ENCODE measurements at regions not wholly inside any gene's neighbourhood (a gene's known extent, or its start where the extent isn't known, plus 50 kb on each side); places are given as distances from the start of the nearest gene placed in this dataset.

- TF ChIP-seq EZH2 (IDR thresholded peaks at IDR 0.05; ENCODE audit: borderline replicate concordance, low read length) (no peak), CTCF (conservative IDR thresholded peaks at IDR 0.05 in 1 of 2, IDR thresholded peaks at IDR 0.05 in 1 of 2; ENCODE audit: extremely low read depth in 1 of 2, insufficient read depth in 1 of 2, low read depth in 1 of 2, low read length in 2 of 2) (no peak)
Observed at GRCh38 chr10:24147321-24147720, 61.6 kb upstream of the KIAA1217 start.

Measured in mammary epithelial cell (primary cell).